ENCODE measurements at regions not wholly inside any gene's neighbourhood (a gene's known extent, or its start where the extent isn't known, plus 50 kb on each side); places are given as distances from the start of the nearest gene placed in this dataset.

DNA sequence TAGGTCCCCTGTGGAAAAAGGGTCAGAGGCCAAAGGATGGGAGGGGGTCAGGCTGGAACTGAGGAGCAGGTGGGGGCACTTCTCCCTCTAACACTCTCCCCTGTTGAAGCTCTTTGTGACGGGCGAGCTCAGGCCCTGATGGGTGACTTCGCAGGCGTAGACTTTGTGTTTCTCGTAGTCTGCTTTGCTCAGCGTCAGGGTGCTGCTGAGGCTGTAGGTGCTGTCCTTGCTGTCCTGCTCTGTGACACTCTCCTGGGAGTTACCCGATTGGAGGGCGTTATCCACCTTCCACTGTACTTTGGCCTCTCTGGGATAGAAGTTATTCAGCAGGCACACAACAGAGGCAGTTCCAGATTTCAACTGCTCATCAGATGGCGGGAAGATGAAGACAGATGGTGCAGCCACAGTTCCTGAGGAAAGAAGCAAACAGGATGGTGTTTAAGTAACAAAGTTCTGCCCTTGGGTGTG lies 165.8 kb downstream of the RPIA start:
- H3K4me1 ChIP-seq, result peaks cover 4% of the 10 kb centered on the region
- no peak overlapping the region for H3K27ac ChIP-seq
- H3K4me3 ChIP-seq, result no peak overlapping the region
- TF ChIP-seq, protein P1, sequence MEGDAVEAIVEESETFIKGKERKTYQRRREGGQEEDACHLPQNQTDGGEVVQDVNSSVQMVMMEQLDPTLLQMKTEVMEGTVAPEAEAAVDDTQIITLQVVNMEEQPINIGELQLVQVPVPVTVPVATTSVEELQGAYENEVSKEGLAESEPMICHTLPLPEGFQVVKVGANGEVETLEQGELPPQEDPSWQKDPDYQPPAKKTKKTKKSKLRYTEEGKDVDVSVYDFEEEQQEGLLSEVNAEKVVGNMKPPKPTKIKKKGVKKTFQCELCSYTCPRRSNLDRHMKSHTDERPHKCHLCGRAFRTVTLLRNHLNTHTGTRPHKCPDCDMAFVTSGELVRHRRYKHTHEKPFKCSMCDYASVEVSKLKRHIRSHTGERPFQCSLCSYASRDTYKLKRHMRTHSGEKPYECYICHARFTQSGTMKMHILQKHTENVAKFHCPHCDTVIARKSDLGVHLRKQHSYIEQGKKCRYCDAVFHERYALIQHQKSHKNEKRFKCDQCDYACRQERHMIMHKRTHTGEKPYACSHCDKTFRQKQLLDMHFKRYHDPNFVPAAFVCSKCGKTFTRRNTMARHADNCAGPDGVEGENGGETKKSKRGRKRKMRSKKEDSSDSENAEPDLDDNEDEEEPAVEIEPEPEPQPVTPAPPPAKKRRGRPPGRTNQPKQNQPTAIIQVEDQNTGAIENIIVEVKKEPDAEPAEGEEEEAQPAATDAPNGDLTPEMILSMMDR (IDR thresholded peaks at IDR 0.05), result no peak
- no peaks in the 10 kb centered on the region for H3K27me3 ChIP-seq
- intact Hi-C loops (cut with DNase I), result no loop called here
- DNase-seq (no peak), ATAC-seq (no peak)
- H3K36me3 ChIP-seq, result no peaks in the 10 kb centered on the region
- H3K9me3 ChIP-seq, result no peaks in the 10 kb centered on the region

DNA sequence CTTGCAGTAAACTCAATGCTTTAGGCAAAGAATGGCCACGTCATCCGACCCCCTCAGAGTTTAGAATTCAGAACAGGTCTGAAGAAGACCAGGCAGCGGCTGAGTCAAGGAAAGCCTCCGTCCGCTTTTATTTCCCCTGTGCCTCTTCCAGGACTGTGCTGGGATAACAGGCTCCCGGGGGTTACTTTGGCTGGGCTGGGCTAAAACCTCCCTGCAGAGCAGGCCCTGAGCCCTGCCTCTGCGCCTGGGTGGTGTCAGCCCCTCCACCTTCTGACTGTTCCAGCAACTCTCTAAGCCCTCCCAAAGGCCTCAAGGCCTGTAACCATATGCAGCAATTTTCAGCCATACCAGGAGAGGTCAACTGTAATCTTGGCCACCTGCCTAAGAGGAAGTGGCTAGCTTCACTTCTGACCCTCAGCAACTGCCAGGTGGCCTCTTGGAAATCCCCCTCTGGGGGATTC lies 166.5 kb downstream of the RPIA start:
- Histone ChIP-seq H3K4me3 (no peak overlapping the region), H3K4me1 (peaks cover 4% of the 10 kb centered on the region), H3K27ac (no peak overlapping the region), H3K9me3 (no peaks in the 10 kb centered on the region), H3K27me3 (no peaks in the 10 kb centered on the region), H3K36me3 (no peaks in the 10 kb centered on the region)
- TF ChIP-seq, protein P1 (IDR thresholded peaks at IDR 0.05), result no peak
- DNase-seq (no peak), ATAC-seq (peak; percentile 28)
- intact Hi-C loops (cut with DNase I), result no loop called here

DNA sequence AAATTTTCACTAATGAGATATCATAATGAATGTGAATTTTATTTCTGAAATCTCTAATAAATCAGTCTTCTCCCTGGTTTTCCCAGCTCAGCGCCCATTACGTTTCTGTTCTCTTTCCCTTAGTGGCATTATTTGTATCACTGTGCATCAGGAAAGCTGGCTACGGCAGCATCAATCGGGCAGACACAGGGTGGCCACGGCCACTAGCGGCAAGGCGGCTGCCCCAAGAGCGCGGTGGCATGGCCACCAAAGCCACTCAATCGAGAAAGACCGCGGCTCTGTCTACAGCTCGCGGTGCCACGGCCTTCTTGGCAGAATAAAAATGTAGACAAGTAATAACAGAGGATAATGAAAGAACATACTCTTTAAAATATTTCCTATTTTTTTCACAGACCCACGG lies 168.0 kb downstream of the RPIA start:
- DNase-seq (no peak), ATAC-seq (no peak)
- Histone ChIP-seq H3K36me3 (no peaks in the 10 kb centered on the region), H3K4me1 (peaks cover 4% of the 10 kb centered on the region), H3K4me3 (no peak overlapping the region), H3K9me3 (no peaks in the 10 kb centered on the region), H3K27me3 (no peaks in the 10 kb centered on the region), H3K27ac (no peak overlapping the region)
- TF ChIP-seq, protein P1 (IDR thresholded peaks at IDR 0.05), result no peak
- intact Hi-C loops (cut with DNase I), result no loop called here

DNA sequence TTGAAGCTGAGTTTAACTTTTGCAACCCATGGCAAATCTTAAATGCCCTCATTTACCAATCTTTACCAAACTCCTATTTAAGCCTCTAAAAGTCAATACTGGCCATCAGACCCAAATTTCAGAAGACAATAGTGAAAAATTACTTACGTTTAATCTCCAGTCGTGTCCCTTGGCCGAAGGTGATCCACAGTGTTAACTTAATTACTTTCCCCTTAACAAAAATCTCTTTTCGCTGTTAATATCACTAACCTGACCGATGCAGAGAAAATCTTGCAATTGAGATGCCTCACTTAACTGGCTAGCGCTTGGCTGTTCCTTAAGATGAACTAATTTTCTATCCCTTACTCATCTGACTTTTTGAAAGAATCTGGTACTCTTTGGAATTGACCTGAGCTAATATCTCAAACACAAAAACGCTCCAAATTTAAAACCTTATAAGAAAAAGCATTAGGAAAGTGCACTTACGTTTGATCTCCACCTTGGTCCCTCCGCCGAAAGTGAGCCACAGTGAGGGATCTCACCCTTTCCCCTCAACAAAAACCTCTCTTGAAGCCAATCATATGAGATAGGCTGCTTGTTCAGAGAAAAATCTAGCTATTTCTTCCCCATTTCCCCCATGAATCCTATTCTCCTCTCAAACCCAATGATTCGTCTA lies 169.1 kb downstream of the RPIA start:
- no peak for ATAC-seq
- Histone ChIP-seq H3K4me3 (no peak overlapping the region), H3K9me3 (no peaks in the 10 kb centered on the region), H3K27ac (no peak overlapping the region), H3K27me3 (no peaks in the 10 kb centered on the region), H3K36me3 (no peaks in the 10 kb centered on the region), H3K4me1 (peaks cover 4% of the 10 kb centered on the region)
- DNase-seq, result no peak
- intact Hi-C loops (cut with DNase I), result no loop called here
- TF ChIP-seq, protein P1 (IDR thresholded peaks at IDR 0.05), result no peak

DNA sequence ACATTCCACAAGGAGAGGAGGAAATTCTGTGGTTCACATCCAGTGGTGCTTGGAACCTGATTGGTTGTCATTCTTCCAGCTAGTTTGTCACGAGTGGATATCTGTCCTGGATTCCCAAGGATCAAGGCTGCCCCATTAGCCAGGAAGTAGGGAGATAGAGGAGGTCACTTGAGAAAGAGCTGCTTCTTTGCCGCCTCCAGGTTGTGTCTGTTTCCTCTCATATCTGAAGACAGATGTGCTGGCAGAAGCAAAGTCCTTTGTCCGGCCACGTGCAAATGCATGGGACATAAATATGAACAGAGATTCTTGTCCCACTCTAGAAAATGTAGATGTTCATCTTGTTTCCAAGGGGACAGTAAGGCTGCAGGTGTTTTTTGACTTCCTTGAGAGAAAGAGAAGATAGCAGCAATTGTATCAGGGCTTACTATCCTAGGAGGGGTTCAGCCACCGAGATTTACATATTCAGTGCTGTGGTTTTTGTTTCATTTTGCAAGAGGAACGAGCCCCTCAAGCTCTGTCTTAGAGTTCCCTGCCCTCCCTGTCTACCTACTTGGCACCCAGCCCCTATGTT lies 174.4 kb downstream of the RPIA start:
- DNase-seq (no peak), ATAC-seq (no peak)
- Histone ChIP-seq H3K4me3 (no peak overlapping the region), H3K4me1 (no peaks in the 10 kb centered on the region), H3K36me3 (no peaks in the 10 kb centered on the region), H3K9me3 (no peaks in the 10 kb centered on the region), H3K27ac (no peak overlapping the region), H3K27me3 (no peaks in the 10 kb centered on the region)
- intact Hi-C loops (cut with DNase I), result no loop called here
- TF ChIP-seq, protein P1 (IDR thresholded peaks at IDR 0.05), result no peak

Measured in upper lobe of right lung (tissue), 1 donor.